ENCODE measurements at regions not wholly inside any gene's neighbourhood (a gene's known extent, or its start where the extent isn't known, plus 50 kb on each side); places are given as distances from the start of the nearest gene placed in this dataset.

DNA sequence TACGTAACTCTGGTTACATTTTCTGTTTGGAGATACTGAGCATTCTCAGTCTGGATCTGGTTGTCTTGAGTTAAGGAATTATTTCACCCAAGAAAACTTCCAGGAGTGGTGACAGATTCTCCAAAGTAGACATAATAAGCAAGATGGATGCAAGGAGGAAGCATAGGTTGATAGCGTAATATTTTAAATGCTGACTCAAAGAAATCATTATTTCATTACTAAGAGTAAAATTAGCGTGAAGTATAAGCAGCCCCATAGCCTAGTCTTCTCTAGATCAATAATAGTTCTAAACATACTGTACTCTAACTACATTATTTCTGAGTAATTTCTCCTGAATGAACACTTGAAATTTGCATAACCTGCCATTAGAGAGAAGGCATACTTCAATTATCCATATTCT, 57.5 kb upstream of the MS4A8 start:
- H3K27me3 Mint-ChIP-seq (ENCODE audit: low read depth) = peaks cover 4% of the 10 kb centered on the region
- Histone ChIP-seq H3K18ac (ENCODE audit: insufficient read length, low read depth, low read length) (no peak overlapping the region), H2BK15ac (ENCODE audit: low read depth, low read length) (no peak overlapping the region), H3K4me1 (ENCODE audit: insufficient read depth, low read length) (no peaks in the 10 kb centered on the region), H3K79me1 (ENCODE audit: insufficient read depth, low read depth, low read length, poor library complexity, severe bottlenecking) (no peaks in the 10 kb centered on the region), H4K20me1 (ENCODE audit: control insufficient read depth, insufficient read depth, insufficient read length) (no peaks in the 10 kb centered on the region), H2BK120ac (ENCODE audit: low read depth, low read length, poor library complexity, severe bottlenecking) (no peak overlapping the region), H4K8ac (replicated peaks; ENCODE audit: insufficient read length, low read depth, low read length) (no peak overlapping the region), H2AFZ (ENCODE audit: low read length) (no peak overlapping the region), H4K91ac (ENCODE audit: insufficient read length, low read depth, low read length) (no peak overlapping the region), H3K56ac (ENCODE audit: insufficient read length, low read depth, low read length) (no peak overlapping the region), H3K27ac (ENCODE audit: insufficient read length, low read depth, low read length) (no peak overlapping the region), H3K9me3 (ENCODE audit: control insufficient read depth, low read depth, low read length) (no peaks in the 10 kb centered on the region), H2AK5ac (ENCODE audit: insufficient read length, low read length) (no peak overlapping the region), H2BK12ac (ENCODE audit: insufficient read length, low read depth, low read length) (no peak overlapping the region), H3K14ac (ENCODE audit: insufficient read depth, low read length) (no peak overlapping the region), H3K79me2 (ENCODE audit: insufficient read depth, low read length) (no peaks in the 10 kb centered on the region), H3T11ph (ENCODE audit: low read length) (no peak overlapping the region), H3K9ac (ENCODE audit: extremely low read depth, insufficient read length, low read length) (no peak overlapping the region), H4K5ac (ENCODE audit: insufficient read length, low read depth, low read length) (no peak overlapping the region), H2BK5ac (ENCODE audit: insufficient read length, low read length) (no peak overlapping the region), H2BK20ac (ENCODE audit: low read depth, low read length, poor library complexity, severe bottlenecking) (no peak overlapping the region), H3K4me2 (ENCODE audit: insufficient read depth, insufficient read length, low read length) (no peak overlapping the region), H3K4ac (ENCODE audit: low read depth, low read length) (no peak overlapping the region), H3K23me2 (ENCODE audit: insufficient read length, low read depth, low read length, poor library complexity, severe bottlenecking) (no peaks in the 10 kb centered on the region), H3K27me3 (ENCODE audit: insufficient read depth, low read length) (no peaks in the 10 kb centered on the region), H3K23ac (ENCODE audit: insufficient read length, low read depth, low read length) (no peak overlapping the region)
- H3K36me3 Mint-ChIP-seq (ENCODE audit: insufficient read depth in 1 of 3, low read depth in 3 of 3) = 0 out of 7 replicates have a peak, but pooled peaks cover 0 to 4% (median 0%) of the 10 kb centered on the region in 3 experiments
- H3K4me1 Mint-ChIP-seq = no peaks in the 10 kb centered on the region
- WGBS (ENCODE audit: extremely low coverage, insufficient read length, low lambda C conversion rate) = no CpG with 5 or more reads among the region's 3 CpGs
- no peak for DNase-seq
- H3K27ac Mint-ChIP-seq = no peak overlapping the region
- TF ChIP-seq, protein P1, sequence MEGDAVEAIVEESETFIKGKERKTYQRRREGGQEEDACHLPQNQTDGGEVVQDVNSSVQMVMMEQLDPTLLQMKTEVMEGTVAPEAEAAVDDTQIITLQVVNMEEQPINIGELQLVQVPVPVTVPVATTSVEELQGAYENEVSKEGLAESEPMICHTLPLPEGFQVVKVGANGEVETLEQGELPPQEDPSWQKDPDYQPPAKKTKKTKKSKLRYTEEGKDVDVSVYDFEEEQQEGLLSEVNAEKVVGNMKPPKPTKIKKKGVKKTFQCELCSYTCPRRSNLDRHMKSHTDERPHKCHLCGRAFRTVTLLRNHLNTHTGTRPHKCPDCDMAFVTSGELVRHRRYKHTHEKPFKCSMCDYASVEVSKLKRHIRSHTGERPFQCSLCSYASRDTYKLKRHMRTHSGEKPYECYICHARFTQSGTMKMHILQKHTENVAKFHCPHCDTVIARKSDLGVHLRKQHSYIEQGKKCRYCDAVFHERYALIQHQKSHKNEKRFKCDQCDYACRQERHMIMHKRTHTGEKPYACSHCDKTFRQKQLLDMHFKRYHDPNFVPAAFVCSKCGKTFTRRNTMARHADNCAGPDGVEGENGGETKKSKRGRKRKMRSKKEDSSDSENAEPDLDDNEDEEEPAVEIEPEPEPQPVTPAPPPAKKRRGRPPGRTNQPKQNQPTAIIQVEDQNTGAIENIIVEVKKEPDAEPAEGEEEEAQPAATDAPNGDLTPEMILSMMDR (conservative IDR thresholded peaks at IDR 0.05) = no peak
- no peak overlapping the region for H3K4me3 Mint-ChIP-seq
- peaks cover 14 to 18% of the 10 kb centered on the region in 2 experiments; a peak in 4 of 5 replicates for H3K9me3 Mint-ChIP-seq

All from H9 (cell line).